RWPE1 (cell line): ENCODE measurements at regions not wholly inside any gene's neighbourhood (a gene's known extent, or its start where the extent isn't known, plus 50 kb on each side); places are given as distances from the start of the nearest gene placed in this dataset.

Experiments used
- CTCF ChIA-PET: fragments of 350-600 bp; sonication (Branson Sonifier 250); formaldehyde crosslinking; extraction: SDS; loops from one replicate; lab custom pipeline; 2021; lab: Yijun Ruan, JAX
- POLR2A ChIA-PET: fragments of 400-600 bp; formaldehyde crosslinking; extraction: SDS; loops from one replicate; lab custom pipeline; 2020; ENCODE audit warnings: antibody characterized with exemption; ENCODE audit not compliant: low non-redundant PET; lab: Yijun Ruan, JAX
- DNase-seq: peaks from one replicate; pipeline ENCODE4 v3.0.0; 2012; ENCODE audit warnings: low spot score
- H3K27ac ChIP-seq: fragments of 450-650 bp; 2 replicates; pipeline ENCODE4 v1.5.1; 2017
- TF ChIP-seq, protein P1 (sequence below): fragments of 450-650 bp; conservative IDR thresholded peaks from 2 replicates; pipeline ENCODE4 v1.5.1; 2017; ENCODE audit warnings: low read depth, mild to moderate bottlenecking

DNA sequence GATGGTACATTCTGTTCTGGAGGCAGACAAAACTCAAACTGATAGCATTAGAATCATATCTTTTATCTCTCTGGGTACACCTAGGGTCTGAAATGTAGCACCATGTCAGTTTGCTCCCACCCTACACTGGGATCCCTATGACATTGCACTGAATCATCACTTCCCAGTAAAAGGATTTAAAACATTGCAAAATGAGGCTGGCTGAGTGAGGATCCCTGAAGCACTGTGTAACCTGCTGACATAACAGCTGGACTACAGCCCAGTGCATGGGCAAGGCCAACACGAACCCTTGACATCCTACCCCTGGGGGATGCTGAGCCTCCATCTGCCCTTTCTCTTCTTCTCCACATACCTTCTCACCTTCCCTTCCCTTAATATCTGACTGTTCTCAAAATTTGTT, 253.2 kb downstream of the TTC32 start:
- TF ChIP-seq, protein P1, sequence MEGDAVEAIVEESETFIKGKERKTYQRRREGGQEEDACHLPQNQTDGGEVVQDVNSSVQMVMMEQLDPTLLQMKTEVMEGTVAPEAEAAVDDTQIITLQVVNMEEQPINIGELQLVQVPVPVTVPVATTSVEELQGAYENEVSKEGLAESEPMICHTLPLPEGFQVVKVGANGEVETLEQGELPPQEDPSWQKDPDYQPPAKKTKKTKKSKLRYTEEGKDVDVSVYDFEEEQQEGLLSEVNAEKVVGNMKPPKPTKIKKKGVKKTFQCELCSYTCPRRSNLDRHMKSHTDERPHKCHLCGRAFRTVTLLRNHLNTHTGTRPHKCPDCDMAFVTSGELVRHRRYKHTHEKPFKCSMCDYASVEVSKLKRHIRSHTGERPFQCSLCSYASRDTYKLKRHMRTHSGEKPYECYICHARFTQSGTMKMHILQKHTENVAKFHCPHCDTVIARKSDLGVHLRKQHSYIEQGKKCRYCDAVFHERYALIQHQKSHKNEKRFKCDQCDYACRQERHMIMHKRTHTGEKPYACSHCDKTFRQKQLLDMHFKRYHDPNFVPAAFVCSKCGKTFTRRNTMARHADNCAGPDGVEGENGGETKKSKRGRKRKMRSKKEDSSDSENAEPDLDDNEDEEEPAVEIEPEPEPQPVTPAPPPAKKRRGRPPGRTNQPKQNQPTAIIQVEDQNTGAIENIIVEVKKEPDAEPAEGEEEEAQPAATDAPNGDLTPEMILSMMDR = no peak
- peak overlapping the region; percentile 80 for H3K27ac ChIP-seq
- ChIA-PET POLR2A (no interaction called here), CTCF (no interaction called here)
- DNase-seq = peak; percentile 90

GRCh38 chr2:19646987-19647386, 254.8 kb downstream of the TTC32 start:
- ChIA-PET POLR2A (no interaction called here), CTCF (no interaction called here)
- H3K27ac ChIP-seq = no peak overlapping the region
- TF ChIP-seq, protein P1 = no peak
- no peak for DNase-seq

DNA sequence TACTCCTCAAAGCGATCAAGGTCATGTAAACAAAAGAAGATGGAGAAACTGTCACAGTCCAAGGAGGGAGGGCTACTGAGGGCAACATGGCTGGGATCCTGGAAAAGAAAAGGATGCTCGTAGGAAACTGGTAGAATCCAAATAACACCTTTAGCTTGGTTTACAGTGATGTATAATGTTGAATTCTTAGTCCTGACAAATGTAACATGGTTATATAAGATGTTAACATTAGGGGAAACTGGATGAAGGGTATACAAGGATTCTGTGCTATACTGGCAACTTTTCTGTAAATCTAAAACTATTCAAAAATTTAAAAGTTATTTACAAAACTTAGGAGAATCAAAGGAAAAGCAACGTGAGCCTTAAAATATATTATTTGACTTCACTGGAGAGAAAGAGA, 257.0 kb downstream of the TTC32 start:
- TF ChIP-seq, protein P1 = no peak
- ChIA-PET POLR2A (no interaction called here), CTCF (interaction anchor here (0.6 kb wide), 1 partner anchor 846 kb away, joined by 5 read pairs; no protein-coding TSS in a partner anchor)
- no peak overlapping the region for H3K27ac ChIP-seq
- no peak for DNase-seq

DNA sequence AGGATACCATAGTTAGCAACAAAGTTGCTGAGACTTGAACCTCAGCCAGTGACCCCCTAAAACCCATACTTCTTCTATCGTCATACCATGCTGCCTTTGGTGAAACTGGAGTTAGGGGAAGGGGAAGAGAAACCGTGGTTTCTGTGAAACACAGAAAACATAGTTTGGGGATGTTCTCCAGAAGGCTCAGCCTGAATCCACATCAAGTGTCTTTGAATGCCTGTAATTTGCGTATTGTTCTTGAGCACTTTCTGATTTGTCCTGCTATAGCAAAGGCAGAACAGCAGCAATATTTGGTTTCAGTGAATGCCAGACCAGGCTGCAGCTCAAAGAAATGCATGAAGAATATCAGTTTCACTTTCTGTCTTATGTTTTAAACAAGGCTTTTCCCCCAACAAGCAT, 258.7 kb downstream of the TTC32 start:
- TF ChIP-seq, protein P1 = no peak
- DNase-seq = no peak
- CTCF ChIA-PET = no interaction called here
- POLR2A ChIA-PET = no interaction called here
- H3K27ac ChIP-seq = no peak overlapping the region

DNA sequence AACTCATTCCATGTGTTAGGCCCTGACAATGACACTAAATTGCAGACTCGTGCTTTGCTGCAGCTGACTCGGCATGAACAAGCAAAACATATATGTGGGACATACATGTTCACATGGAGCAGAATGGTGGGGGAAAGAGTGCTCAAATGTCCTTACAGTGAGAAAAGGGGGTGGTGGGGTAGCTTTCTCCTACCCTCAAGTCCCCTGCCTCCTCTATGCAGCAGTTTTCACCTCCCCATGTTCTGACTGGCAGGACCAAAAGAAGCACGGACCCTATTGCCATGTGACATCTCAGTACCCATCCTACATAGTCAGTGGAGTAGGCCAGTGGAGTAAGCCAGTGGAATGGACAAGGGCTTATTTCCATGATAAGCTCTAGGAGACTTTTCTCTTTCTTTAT, 259.3 kb downstream of the TTC32 start:
- ChIA-PET CTCF (no interaction called here), POLR2A (no interaction called here)
- no peak for DNase-seq
- TF ChIP-seq, protein P1 = no peak
- H3K27ac ChIP-seq = no peak overlapping the region

GRCh38 chr2:19635951-19636510, 265.8 kb downstream of the TTC32 start:
- TF ChIP-seq, protein P1 = no peak
- POLR2A ChIA-PET = no interaction called here
- no peak for DNase-seq
- H3K27ac ChIP-seq = no peak overlapping the region
- CTCF ChIA-PET = no interaction called here
